NCI-H510A treated with DMSO at 0.1 percent for 48 hours (cell line): ENCODE measurements at regions not wholly inside any gene's neighbourhood (a gene's known extent, or its start where the extent isn't known, plus 50 kb on each side); places are given as distances from the start of the nearest gene placed in this dataset.

Source experiments
- DNase-seq: peaks from one replicate; lab custom pipeline; 2025; lab: John Stamatoyannopoulos, UW

DNA sequence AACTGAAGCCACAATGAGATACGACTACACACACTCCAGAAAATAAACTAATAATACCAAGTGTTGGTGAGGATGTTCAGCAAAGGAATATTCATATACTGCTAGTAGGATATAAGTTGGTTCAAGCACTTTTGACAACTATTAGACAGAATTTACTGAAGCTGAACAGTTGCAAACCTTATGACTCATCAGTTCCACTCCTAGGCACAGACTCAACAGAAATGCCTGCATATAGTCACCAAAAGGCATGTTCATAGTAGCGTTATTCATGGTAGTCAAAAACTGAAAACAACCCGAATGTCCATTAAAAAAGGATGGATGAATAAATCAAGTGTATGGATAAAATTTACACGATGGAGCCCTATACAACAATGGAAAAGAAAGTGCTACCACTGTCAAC, 232.0 kb downstream of the ANAPC1 start:
- DNase-seq, result no peak

DNA sequence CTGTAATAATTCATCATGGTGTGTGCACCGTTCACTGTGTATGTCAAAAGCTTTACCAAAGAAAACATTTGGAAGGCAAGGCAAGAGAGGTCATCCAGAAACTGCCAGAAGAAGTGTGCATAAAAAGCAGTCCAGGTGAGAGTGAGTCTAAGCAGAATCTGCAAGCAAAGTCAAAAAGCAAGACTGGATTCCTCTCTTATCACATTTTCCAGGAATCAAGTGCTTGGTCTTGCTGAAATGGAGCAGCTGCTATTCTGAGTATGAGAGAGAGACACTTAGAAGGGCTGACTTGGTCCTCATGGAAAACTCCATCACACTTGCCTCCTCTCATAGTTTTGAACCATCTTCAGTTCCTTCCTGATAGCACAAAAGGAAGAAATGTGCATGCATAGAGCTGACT, 231.3 kb downstream of the ANAPC1 start:
- DNase-seq, result no peak

DNA sequence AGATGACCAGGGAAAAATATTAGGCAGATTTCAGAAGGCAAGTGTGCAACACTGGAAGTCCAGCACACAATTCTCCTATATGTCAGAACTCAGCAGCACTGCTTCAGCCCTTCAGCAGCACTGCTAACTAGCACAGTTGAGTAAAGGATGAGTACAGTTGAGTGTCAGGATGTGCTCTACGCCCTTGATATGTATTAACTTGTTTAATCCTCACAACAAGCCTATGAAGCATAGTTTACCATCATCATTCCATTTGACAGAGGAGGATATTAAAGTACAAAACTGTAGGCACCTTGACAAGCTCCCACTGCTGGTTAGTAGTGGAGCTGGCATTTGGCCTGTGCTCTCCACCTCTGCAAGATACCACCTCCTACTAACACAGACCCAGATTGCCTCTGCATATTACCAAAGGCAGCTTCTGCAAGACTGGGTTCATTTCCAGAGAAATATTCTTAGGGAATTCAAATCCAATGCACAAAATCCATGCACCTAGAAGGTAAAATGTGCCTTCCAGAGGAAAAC, 230.8 kb downstream of the ANAPC1 start:
- no peak for DNase-seq

DNA sequence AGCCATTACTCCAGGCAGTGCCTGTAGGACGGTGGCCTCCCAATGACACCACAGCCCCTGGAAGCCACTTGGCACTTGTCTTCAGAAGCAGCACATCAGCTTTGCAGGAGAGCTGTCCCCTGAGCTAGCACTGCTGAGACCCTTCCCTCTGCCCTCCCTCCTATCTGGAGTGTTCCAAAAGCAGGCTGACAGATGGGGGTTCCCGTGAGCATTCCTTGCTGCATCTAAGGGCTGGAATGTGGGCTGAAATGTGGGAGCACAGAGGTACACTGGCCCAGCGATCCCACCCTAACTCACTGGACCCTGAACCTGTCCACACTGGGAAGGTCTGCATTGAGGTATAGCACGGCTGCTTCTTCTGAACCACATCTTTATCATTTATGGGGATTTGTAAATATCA, 230.1 kb downstream of the ANAPC1 start:
- DNase-seq, result no peak

DNA sequence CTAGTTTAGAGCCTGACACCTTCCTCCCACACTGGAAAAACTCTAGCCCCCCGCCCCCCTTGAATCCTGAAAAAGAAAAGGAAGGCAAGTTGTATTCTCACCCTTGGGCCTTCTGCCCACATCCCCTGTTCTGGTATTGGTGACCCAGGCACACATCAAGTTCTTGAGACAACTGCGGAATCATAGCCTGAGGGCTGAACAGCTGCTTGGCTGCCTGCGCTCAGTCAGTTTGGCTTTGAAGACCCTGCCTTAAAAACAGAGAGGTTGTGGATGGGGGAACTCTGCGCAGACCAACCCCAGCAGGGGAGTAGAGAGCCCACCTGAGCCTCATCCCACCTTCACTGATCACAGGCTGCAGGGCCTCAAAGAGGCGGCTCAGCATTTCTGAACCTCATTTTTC, 229.2 kb downstream of the ANAPC1 start:
- DNase-seq, result no peak

DNA sequence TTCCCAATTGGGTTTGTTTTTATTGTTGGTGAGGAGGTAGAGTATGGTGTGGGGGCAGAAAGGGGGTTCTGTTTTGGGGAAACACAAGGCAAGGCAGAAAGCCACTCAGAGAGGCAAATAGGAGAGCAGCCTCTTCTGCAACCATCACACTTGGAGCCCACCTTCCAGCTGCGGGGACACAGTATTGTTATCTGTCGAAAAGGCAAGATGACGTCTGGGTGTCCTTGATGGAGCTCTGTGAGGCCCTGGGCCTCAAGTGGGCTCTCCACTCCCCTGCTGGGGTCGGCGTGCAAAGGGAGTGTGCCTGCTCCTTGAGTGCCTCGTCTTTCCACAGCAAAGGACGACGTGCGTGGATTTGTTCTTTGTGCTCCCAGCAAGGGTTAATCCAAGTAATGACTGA, 227.6 kb downstream of the ANAPC1 start:
- no peak for DNase-seq

DNA sequence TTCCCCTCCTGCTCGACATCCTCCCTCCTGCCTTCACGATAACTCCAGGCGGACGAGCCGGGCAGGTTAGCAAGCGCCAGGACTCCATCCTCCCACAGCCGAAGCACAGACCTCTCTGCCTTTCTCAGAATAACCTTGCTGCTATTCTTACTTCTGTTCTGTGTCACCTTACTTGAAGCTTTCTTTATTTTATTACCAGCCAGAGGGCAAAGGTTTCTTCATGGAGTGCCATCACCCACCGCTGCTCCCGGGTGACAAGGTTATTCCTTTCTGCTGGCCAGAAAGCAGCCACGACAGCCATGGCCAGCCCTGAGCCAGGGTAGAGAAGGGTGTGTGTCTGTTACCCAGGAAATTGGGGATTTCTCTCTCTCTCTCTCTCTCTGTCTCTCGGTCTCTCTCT, 227.1 kb downstream of the ANAPC1 start:
- no peak for DNase-seq

DNA sequence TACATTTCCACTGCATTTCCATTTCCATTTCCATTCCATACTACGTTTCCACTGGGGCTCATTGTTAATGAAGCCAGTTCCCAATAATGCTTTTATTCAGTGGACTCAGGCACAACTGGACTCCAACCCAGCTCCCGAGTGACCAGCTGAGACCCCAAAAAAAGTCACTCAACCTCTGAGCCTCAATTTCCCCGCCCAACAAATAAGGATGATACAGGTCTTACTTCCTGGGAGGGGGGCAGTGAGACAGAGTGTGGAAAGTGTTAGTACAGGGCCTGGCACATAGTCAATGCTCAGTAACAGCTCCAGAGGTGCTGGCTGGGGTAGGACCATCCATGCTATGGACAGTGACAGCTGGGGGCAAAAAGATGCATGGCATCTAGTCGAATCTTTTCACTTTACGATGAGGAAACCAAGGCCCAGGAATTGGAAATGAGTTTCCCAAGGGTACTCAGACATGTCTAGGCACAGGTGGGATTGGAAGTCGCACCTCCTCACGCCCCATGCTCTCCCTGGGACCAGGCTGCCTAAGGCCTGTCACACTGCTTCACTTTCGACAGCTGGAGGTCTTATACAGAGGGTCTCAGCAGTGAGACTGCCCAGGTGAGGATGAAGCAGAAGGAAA, 226.5 kb downstream of the ANAPC1 start:
- no peak for DNase-seq

DNA sequence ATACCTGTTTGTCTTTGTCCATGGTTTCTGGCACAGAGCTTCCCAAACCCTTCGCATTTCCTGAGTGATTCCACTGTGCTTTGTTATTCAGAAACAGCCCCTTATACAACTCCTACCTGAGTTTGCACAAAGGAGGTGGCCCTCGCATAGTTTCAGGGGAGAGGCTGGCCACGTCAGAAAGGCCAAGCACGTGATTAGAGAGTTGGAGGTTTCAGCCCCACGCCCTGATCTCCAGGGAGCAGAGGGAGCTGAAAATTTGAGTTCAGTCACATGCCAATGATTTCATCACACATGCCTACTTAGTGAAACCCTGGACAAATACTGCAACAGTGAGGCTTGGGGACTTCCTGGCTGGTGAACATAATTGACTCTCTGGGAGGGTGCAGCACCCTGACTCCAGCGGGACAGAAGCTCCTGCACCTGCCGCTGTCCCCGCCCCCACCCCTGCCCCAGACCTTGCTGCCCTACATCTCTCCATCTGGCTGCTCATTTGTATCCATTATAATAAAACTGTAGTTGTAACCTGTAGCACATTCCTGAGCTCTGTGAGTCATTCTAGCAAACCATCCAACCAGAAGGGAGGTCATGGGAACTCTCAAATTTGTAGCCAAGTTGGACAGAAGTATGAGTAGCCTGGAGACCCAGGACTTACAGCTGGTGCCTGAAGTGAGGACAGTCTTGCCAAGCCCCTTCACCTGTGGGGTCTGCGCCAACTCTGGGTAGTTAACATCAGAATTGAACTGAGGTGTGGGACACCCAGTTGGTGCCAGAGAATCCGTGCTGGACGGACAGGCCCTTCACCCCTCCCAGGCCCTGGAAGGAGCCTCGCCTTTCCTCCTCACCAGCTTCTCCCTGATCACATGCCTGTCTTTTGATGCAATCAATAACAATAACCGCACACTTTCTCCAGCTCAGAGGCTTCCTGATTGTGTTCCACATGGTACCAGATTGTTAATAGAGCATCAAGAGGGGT, 224.3 kb downstream of the ANAPC1 start:
- DNase-seq, result peak; percentile 46

DNA sequence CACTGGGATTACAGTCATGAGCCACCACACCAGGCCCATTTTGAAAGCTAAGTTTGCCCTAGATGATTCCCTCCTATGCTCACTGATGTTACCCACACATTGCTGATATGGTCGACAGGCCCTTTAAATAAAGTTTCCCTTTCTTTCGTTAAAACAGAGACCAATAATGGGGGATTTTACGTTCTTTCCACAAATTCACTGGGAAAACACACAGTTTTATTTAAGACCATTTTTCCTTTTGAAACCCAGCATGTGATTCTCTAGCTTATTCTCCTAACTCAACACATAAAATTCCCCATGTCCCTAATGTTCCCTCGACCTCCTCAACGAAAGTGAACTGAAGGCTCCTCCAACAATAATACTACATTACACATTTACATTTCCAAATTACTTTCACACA, 223.2 kb downstream of the ANAPC1 start:
- DNase-seq, result no peak

DNA sequence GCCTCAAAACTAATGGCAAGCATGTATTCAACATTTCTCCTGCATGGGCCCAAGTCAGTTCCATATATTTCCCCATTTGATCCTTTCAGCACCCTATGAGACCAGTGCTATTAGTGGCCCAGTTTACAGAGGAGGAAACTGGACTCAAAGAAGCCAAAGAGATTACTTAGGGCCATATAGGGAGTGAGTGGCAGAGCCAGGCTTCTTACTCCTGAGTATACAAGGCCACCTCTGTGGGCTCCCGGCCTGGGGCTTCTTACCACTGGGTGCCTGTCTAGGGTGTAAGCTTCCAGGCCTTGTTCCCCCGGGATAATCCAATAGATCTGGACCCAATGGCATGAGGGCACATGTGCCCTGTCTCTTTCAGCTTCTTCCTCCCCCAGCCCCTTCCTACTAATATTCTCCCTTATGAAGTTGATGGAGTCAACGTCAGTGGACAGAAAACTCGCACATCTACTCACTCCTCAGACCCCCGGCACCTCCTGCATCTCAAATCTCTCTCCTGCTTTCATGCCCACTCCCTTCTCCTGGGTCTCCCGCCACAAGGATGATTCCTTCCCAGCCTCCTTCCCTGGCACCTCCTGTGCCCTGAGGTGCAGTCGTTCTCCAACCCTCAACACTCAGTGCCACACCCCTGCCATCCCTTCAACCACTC, 222.6 kb downstream of the ANAPC1 start:
- DNase-seq, result no peak

DNA sequence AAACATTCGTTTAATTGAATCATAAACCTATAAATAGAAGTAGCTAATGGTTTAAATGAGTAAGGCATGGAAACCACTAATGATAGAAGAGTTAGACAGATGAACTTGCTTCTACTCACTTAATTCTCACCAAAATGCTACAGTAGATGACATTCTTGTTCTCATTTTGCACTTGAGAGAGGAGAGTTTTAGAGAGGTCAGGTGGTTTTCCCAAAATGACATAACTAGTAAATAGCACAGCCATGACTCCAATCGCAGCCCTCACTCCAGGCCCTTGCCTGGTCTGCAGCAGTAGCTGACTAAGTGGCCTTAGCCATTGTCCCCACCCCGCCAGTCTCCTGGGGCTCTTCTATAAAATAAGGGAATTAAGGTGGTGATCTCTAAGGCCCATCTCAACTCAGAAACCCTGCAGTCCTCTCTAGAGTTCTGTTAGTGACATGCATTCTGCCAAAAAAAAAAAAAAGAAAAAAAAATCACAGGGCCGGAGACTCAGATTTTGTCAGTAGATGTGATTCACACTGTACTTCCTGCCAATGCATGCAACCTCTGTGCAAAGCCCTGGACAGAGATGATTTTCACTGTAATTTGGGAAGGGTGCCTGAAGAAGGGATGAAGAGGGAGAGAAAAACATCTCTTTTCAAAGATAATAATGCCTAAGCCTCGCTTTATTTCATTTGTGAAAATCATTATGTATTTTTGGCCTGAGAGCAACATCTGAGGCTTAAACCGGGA, 221.8 kb downstream of the ANAPC1 start:
- no peak for DNase-seq

DNA sequence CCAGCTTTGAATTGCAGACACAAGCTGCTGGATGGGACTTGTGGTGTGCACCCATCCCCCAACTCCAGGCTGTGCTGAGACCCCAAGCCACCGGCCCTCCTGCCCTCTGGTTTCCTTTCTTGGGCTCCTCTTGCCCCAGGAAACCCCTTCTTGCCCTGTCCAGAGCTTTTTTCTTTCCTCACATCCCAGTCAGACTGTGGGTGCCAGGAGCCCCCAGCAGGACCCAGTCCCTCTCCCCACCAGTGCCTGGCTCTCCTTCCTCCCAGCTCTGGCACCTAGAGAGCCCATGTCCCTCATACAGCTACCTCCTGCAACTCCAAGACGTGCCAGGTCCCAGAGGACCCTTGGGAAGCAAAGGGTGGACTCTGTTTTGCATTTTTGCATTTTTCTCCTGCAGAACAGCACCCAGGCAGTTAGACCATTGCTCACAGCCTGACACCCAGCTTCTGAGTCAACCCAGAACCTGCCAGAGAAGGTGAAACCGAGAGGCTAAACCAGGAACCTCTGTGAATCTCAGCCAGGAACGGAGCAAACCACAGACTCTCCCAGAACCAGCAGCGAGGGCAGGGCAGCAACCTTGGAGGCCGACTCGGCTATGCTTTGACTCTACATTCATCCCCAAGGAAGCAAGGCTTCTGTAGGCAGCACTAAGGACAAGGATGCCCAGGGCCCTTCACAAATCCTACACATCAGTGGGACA, 221.1 kb downstream of the ANAPC1 start:
- DNase-seq, result no peak

DNA sequence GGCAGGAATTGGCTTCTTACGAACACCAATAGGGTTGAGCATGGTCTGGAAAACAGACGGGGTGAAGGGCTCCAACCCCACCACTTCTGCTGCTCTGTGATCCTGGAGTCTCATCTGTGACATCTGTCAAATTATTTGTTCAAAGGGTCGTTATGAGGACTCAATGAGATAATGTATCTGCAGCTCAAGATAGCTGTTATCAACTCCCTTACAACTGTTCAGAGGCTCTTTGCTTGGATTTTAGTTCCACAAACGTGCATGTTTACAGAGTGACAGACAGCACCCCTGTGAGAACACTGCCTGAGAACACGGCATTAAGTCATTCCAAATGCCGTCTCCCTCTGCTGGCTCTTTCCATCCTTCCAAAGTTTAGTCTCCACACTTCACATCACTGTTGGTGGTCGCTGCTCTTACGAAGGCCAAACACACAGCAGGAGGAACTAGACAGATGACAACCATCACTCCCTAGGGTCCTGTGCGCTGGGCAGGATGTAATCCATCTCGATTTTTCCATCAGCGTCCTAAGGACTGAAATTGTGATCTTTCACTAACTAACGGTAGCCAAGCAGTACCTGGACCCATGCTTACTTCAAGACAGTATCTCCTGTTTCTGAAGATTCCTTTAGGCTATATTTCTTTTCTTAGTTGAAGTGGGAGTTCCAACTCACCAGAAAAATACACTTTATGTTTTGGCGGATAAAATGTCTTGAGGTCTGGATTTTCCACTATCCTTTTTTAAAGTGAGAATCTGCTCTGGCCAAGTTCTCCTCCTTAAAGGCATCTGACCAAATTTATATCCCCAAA, 220.3 kb downstream of the ANAPC1 start:
- no peak for DNase-seq

DNA sequence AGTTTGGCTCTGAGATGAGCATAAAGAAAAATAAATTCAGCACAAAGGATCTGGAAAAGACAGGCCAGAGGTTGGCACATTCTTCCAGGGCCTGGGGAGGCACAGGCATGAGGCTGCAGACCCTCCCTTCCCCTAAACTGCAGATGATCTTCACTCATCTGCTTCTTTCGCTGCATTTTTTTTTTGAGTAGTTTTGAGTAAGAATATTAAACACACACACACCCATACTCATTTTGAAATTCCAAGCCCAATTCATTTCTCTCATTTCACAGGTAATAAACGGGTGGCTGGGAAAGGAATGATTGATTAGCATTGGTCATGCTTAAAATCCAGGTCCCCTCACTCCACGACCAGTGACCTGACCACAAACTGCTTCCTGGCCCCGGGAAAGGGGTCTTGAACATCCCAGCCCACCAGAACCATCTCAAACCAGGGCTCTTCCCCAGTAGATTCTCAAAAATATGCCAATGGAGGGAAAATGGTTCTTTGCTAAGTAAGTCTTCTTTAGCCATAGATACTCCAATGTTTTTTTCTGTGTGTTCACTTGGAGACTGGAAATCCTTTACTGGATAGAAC, 219.6 kb downstream of the ANAPC1 start:
- no peak for DNase-seq

DNA sequence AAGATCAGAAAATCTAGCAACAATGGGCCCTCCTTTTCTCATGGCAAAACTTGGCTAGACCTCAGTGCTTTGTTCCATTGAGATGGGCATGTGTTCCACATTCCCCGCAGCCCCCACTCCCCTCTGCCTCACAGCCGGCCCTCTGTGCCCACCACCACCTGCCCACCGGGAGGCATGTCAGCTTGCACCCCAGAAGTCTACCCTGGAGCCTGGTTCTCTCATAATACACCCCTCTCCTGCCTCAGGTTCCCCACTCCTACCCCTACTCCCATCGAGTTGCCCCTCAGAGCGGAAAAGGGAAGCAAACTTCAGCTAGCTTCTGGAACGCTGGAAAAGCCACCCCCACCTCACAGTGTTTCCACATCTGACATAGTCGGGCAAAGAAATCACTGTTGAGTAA, 219.0 kb downstream of the ANAPC1 start:
- DNase-seq, result no peak

DNA sequence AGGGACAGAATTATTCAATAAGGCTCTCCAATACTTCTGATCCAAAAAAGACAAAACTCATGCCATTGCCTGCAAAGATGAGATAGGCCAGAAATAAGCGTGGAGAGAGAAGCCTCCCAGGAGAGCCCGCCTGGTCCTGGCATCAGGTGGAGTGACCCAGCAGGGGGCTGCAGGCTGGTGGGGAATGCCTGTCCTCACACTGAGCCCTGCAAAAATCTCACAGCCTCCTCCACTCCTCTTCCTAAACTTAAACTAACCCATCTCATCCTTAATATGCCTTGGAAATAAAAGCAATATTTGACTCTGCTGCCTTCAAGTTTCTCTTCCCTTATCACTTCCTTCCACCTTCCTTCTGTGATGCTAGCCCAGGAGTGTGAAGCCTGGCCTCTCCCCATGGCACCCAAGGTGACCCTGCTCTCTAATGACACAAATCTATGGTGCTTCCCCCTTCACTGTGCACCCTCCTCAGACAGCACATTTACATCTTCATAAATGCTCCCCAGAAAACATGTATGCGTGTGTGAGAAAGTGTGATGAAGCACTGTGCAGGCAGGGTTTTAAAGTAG, 218.4 kb downstream of the ANAPC1 start:
- no peak for DNase-seq

DNA sequence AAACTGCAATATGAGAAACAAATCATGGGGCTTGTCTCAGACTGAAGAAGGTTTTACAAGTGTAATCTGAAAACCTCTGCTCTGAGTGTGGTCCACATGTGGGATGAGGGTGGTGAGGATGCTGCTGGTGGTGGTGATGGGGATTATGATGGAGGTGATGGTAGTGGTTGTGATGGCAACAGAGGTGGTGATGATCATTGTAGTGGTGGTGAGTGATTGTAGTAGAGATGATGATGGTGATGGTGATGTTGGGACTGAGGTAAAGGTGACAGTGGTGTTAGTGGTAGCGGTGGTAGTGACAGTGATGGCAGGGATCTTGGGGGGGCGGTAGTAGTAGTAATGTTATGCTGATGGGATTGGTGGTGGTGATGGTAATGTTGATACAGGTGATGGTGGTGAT, 217.8 kb downstream of the ANAPC1 start:
- no peak for DNase-seq

DNA sequence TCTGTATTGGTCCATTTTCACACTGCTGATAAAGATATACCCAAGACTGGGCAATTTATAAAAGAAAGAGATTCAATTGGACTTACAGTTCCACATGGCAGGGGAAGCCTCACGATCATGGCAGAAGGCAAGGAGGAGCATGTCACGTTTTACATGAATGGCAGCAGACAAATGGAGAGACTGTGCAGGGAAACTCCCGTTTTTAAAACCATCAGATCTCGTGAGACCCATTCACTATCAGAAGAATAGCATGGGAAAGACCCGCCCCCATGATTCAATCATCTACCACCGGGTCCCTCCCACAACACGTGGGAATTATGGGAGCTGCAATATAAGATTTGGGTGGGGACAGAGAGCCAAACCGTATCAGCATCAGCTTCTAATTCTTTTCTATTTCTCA, 217.0 kb downstream of the ANAPC1 start:
- DNase-seq, result no peak
